HUES48 (cell line): ENCODE measurements at regions not wholly inside any gene's neighbourhood (a gene's known extent, or its start where the extent isn't known, plus 50 kb on each side); places are given as distances from the start of the nearest gene placed in this dataset.

Experiments used
- H3K27ac ChIP-seq: one replicate; pipeline ENCODE4 v1.7.0; 2013; ENCODE audit warnings: low read depth, low read length, inconsistent platforms
- H3K27me3 ChIP-seq: 2 replicates; pipeline ENCODE4 v1.6.1; 2013; ENCODE audit warnings: mild to moderate bottlenecking, low read length; ENCODE audit not compliant: control insufficient read depth, insufficient read depth
- H3K36me3 ChIP-seq: 2 replicates; pipeline ENCODE4 v1.6.1; 2013; ENCODE audit warnings: low read length; ENCODE audit not compliant: control insufficient read depth, insufficient read depth
- H3K4me1 ChIP-seq: 2 replicates; pipeline ENCODE4 v1.6.1; 2013; ENCODE audit warnings: mild to moderate bottlenecking, low read length; ENCODE audit not compliant: control insufficient read depth, insufficient read depth
- H3K4me3 ChIP-seq: 2 replicates; pipeline ENCODE4 v1.5.1; 2013; ENCODE audit warnings: mild to moderate bottlenecking, low read depth, low read length
- H3K9ac ChIP-seq: 2 replicates; pipeline ENCODE4 v1.6.1; 2013; ENCODE audit warnings: mild to moderate bottlenecking, low read depth, low read length, moderate library complexity
- H3K9me3 ChIP-seq: 2 replicates; pipeline ENCODE4 v1.6.1; 2013; ENCODE audit warnings: low read length; ENCODE audit not compliant: control insufficient read depth, insufficient read depth

- Histone ChIP-seq H3K4me3 (no peak overlapping the region), H3K36me3 (no peaks in the 10 kb centered on the region), H3K4me1 (peaks cover 12% of the 10 kb centered on the region), H3K27me3 (no peaks in the 10 kb centered on the region), H3K9me3 (no peaks in the 10 kb centered on the region), H3K27ac (no peak overlapping the region), H3K9ac (no peak overlapping the region)
These were observed 921.8 kb upstream of the INTU start for GRCh38 chr4:126710935-126711334.

DNA sequence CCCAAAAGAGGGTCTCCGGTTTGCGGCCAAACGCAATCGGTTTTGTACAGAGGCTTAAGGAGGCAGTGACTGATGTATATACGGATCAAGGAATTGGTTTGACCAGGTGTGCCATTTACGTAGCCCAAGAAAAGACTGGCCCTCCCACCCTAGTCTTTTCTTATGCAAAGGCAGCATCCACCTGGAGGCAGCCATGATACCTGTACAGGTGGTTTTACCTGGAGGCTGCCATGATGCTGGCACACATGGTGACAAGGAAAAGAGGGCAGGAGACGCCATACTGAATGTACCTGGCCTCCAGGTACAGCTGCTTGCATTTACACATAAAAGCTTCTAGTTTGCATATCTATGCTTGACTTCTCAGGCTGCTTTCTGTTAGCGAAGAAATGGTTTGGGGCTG, 917.7 kb upstream of the INTU start:
- Histone ChIP-seq H3K27ac (no peak overlapping the region), H3K36me3 (no peaks in the 10 kb centered on the region), H3K9me3 (no peaks in the 10 kb centered on the region; the same call in 1 of the 2 replicates), H3K27me3 (no peaks in the 10 kb centered on the region), H3K9ac (no peak overlapping the region), H3K4me1 (peaks cover 13% of the 10 kb centered on the region), H3K4me3 (no peak overlapping the region; the same call in 1 of the 2 replicates)

- no peak overlapping the region for H3K27ac ChIP-seq
- H3K9ac ChIP-seq = 0 out of 2 replicates have a peak overlapping the region, but pooled peaks have one; percentile 28
- H3K4me3 ChIP-seq = no peak overlapping the region; the same call in 1 of the 2 replicates
- no peaks in the 10 kb centered on the region; the same call in 1 of the 2 replicates for H3K9me3 ChIP-seq
- no peaks in the 10 kb centered on the region for H3K27me3 ChIP-seq
- H3K4me1 ChIP-seq = peaks cover 13% of the 10 kb centered on the region
- H3K36me3 ChIP-seq = no peaks in the 10 kb centered on the region
These were observed 917.1 kb upstream of the INTU start for GRCh38 chr4:126715681-126716080.

- no peak overlapping the region for H3K27ac ChIP-seq
- no peaks in the 10 kb centered on the region; the same call in 1 of the 2 replicates for H3K9me3 ChIP-seq
- peaks cover 13% of the 10 kb centered on the region for H3K4me1 ChIP-seq
- H3K4me3 ChIP-seq = no peak overlapping the region
- H3K27me3 ChIP-seq = no peaks in the 10 kb centered on the region
- H3K9ac ChIP-seq = no peak overlapping the region
- H3K36me3 ChIP-seq = no peaks in the 10 kb centered on the region
These were observed 914.6 kb upstream of the INTU start for GRCh38 chr4:126718136-126718535.

GRCh38 chr4:126719852-126720251, 912.9 kb upstream of the INTU start:
- no peaks in the 10 kb centered on the region for H3K36me3 ChIP-seq
- no peaks in the 10 kb centered on the region for H3K27me3 ChIP-seq
- no peak overlapping the region for H3K4me3 ChIP-seq
- H3K27ac ChIP-seq = no peak overlapping the region
- H3K9me3 ChIP-seq = no peaks in the 10 kb centered on the region; the same call in 1 of the 2 replicates
- no peak overlapping the region for H3K9ac ChIP-seq
- H3K4me1 ChIP-seq = peaks cover 10% of the 10 kb centered on the region

- no peak overlapping the region for H3K27ac ChIP-seq
- H3K9ac ChIP-seq = no peak overlapping the region
- H3K27me3 ChIP-seq = no peaks in the 10 kb centered on the region
- H3K36me3 ChIP-seq = no peaks in the 10 kb centered on the region
- no peak overlapping the region for H3K4me3 ChIP-seq
- H3K4me1 ChIP-seq = no peaks in the 10 kb centered on the region
- no peaks in the 10 kb centered on the region for H3K9me3 ChIP-seq
These were observed 906.9 kb upstream of the INTU start for GRCh38 chr4:126725906-126726305.

GRCh38 chr4:126727461-126727860, 905.3 kb upstream of the INTU start:
- no peaks in the 10 kb centered on the region for H3K9me3 ChIP-seq
- no peaks in the 10 kb centered on the region for H3K27me3 ChIP-seq
- H3K27ac ChIP-seq = no peak overlapping the region
- no peak overlapping the region for H3K4me3 ChIP-seq
- H3K4me1 ChIP-seq = no peaks in the 10 kb centered on the region
- no peak overlapping the region for H3K9ac ChIP-seq
- no peaks in the 10 kb centered on the region for H3K36me3 ChIP-seq

DNA sequence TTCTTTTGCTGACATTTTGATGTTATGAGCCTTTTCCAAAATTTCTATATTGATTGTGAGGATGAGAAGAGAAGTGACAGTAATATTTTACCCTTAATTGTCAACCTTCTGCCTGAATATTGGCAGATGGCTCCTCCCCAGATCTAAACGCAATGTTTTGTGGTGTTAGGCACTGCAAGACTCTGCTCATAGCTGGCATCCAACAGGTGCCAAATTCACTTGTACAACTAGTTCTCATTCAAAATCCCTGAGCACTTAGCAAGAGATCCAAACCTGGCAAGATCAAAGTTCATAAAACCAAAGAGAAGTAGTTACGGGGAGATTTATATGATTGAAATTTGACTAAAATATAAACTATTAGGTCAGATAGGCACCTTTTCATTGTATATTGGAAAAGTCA, 901.7 kb upstream of the INTU start:
- Histone ChIP-seq H3K4me1 (no peaks in the 10 kb centered on the region), H3K27me3 (no peaks in the 10 kb centered on the region), H3K4me3 (no peak overlapping the region), H3K9me3 (no peaks in the 10 kb centered on the region), H3K9ac (no peak overlapping the region), H3K27ac (no peak overlapping the region), H3K36me3 (no peaks in the 10 kb centered on the region)

DNA sequence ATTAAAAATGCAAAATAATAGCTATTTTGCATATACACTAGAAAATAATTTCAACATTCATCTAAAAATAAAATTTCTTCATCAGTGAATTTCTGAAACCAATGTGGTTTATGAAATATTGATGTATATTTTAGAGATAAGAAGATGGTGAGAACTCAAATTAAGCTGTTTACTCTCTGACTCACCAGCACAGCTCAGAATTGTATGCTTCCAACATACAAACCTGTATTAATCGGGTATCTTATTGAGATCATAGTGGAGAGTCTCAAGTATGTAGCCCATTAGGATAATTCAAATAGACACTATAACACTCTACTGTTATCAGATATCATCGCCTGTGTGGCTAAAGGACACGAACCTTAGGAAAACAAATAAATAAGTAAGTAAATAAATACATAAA, 899.5 kb upstream of the INTU start:
- H3K9me3 ChIP-seq = no peaks in the 10 kb centered on the region
- H3K36me3 ChIP-seq = no peaks in the 10 kb centered on the region
- no peaks in the 10 kb centered on the region for H3K27me3 ChIP-seq
- H3K4me3 ChIP-seq = no peak overlapping the region
- no peaks in the 10 kb centered on the region for H3K4me1 ChIP-seq
- no peak overlapping the region for H3K9ac ChIP-seq
- no peak overlapping the region for H3K27ac ChIP-seq

DNA sequence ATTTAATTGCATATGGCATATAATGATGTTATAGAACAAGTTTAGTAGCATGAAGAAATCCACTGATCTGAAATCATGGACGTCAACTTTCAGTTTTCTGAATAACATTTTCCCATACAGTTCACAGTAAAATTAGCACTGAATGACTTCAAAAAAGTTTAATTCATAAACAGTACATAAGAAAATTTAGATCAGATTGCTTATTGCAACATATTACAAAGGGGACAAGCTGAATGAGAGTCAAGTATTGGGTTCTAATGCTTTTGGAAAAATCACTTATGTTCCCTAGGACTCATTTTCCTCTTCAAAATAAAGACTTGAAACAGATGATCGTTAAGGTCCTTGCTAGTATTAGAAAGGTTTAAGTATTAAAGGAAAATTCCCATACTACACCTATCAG, 898.3 kb upstream of the INTU start:
- Histone ChIP-seq H3K9ac (no peak overlapping the region), H3K9me3 (no peaks in the 10 kb centered on the region), H3K4me3 (no peak overlapping the region), H3K4me1 (no peaks in the 10 kb centered on the region), H3K27me3 (no peaks in the 10 kb centered on the region), H3K36me3 (no peaks in the 10 kb centered on the region), H3K27ac (no peak overlapping the region)

DNA sequence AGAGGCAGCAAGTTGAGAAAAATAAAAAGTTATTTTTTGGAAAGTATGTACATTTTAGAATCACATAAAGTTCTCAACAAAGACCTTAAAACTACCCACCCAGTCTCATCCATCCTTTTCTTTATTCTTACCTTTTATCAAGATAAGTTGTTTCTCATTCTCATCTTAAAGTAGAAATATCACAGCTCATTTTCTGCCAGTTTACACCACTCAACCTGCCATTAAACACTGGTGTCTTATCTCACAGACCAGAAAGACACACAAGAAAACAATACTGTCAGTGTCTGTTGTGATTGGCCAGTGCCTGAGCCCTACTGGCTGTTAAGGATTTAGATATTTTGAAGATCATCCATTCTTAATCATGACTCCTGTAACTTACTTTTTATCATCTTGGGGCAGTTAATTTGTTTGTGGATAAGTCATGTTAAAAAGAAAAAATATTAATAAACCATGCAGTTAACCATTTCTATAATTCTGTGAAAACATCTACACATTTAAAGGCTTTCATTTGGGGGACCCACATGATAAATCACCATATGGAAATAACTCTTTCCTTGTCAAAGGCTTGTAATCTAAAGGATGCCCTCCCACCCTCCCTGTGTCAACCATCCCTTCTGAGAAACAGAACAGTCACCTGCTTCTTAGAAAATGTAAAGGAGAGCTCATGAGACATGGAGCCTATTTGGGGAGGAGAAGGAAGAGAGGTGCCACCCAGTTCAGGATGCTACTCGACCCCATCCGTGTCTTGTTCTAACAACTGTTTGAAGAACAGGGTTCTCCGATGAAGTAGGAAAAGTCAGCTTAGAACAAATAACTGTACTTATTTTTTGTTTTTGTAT, 897.2 kb upstream of the INTU start:
- Histone ChIP-seq H3K27me3 (no peaks in the 10 kb centered on the region), H3K4me1 (no peaks in the 10 kb centered on the region), H3K36me3 (no peaks in the 10 kb centered on the region), H3K4me3 (no peak overlapping the region), H3K9ac (no peak overlapping the region), H3K27ac (no peak overlapping the region), H3K9me3 (no peaks in the 10 kb centered on the region)
